ENCODE measurements at regions not wholly inside any gene's neighbourhood (a gene's known extent, or its start where the extent isn't known, plus 50 kb on each side); places are given as distances from the start of the nearest gene placed in this dataset.

DNA sequence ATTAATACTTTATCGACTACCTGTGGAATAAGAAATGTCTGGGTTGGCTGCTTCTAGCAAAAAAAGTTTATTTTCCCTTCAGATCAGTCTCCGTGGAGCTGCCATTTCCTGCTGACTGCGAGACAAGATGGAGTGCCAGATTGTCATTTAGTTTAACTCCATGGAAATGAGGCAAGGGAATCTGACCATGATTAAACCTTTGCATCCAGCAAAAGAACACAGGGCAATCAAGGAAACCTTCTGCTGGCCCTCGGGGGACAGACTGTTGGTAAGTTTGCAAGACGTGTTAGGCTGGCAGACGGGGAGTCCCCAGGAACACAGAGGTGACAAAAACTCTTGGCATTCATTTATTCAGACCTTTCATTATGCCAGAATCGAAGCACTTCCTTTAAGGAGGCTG, 52.2 kb upstream of the SPACA1 start:
- intact Hi-C loops (cut with DNase I): no loop called here
- DNase-seq (ENCODE audit: low spot score): no peak
- ATAC-seq: no peak

DNA sequence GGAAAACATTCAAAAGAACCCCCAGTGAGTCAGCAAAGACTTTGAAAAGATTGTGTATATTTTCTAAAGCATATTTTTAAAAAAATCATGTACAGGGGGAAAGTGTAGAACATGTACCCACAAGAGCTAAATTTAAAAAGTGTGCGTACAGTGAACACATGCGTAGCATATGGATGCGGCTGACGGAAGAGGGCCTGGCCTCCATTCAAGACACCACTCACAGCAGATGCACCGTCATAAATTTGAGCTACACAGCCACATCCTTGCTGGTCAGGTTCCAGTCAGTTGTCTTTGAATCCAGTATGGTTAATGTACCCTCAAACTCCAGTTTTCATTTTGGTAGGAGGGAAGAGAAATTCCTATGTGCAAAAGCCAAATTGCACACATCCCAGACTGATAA, 54.3 kb upstream of the SPACA1 start:
- intact Hi-C loops (cut with DNase I): no loop called here
- DNase-seq (ENCODE audit: low spot score) (no peak), ATAC-seq (no peak)

- no peak for ATAC-seq
- intact Hi-C loops (cut with DNase I): no loop called here
- no peak for DNase-seq (ENCODE audit: low spot score)
Observed at GRCh38 chr6:87990871-87991270, 56.8 kb upstream of the SPACA1 start.

DNA sequence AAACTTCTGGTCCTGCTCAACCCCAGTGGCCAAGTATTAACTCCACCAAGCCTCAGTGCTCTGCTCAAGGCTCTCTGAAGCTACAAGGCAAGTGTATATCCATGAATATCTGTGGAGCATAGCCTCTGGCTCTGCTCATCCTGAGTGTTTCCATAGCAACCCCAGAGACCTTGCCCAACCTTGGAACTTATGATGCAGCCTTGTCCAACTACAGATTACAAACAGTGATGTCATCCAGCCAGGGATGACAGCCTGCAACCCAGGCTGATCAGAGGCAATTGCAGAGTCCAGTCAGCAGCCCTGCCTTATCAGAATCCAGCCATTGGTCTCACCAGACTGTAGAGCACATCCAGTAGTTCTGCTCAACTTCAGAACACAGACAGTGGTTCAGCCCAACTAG, 65.5 kb upstream of the SPACA1 start:
- ATAC-seq: no peak
- no peak for DNase-seq (ENCODE audit: low spot score)

DNA sequence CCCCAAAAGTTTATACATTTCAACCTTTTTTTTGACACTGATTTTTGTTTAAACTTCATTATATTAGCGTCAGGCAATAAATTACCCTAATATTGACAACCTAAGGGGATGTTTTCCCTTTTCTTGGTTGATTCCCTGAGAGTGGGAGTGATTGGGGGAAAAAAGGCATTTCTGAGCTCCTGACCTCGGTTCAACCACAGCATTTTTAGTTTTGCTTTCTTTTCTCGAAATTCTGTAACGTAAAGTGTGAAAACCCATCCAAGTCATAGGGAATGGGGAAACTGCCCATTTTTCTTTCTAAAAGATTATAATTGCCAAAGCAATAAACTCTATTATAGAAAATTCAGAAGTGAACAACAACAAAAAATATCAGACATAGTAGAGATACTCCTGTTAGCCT, 67.9 kb upstream of the SPACA1 start:
- DNase-seq (ENCODE audit: low spot score) (no peak), ATAC-seq (no peak)
- intact Hi-C loops (cut with DNase I): no loop called here

More for the DNA sequence above, 65.5 kb upstream of the SPACA1 start:
- intact Hi-C loops (cut with DNase I): no loop called here

DNA sequence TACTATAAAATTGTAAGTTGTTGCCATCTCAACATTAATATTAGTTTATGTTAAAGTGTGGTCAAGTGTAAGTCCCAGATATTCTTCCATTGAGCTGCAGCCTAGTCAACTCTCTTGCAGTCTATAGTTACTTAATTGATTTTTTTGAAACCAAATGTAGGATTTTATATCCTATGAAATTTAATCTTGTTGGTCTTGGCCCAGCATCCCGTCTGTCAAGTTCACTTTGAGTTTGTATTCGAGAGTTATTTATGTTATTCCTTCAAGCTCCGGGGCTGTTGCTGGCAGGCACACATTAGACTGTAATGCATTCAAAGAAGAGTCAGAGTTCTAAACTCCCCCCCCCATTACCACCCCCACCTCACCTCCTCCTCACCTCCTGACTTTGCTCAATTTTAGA, 71.0 kb upstream of the SPACA1 start:
- ATAC-seq (no peak), DNase-seq (ENCODE audit: low spot score) (no peak)
- intact Hi-C loops (cut with DNase I): no loop called here

DNA sequence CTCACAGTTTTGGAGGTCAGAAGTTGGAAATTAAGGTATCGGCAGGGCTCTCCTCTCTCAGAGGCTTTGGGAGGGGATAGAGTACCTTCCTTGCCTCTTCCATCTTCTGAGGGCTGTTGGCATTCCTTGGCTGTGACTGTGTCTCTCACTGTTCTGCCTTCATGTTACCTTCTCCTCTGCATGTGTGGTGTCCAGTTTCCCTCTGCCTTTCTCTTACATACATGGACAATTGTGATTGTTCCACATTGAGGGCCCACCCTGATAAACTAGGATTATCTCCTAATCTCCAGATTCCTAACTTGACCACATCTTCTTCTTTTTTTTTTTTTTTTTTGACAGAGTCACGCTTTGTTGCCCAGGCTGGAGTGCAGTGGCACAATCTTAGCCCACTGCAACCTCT, 72.1 kb upstream of the SPACA1 start:
- DNase-seq (ENCODE audit: low spot score) (no peak), ATAC-seq (no peak)
- intact Hi-C loops (cut with DNase I): no loop called here

GRCh38 chr6:87972279-87972678, 75.4 kb upstream of the SPACA1 start:
- DNase-seq (ENCODE audit: low spot score) (no peak), ATAC-seq (no peak)
- intact Hi-C loops (cut with DNase I): no loop called here

DNA sequence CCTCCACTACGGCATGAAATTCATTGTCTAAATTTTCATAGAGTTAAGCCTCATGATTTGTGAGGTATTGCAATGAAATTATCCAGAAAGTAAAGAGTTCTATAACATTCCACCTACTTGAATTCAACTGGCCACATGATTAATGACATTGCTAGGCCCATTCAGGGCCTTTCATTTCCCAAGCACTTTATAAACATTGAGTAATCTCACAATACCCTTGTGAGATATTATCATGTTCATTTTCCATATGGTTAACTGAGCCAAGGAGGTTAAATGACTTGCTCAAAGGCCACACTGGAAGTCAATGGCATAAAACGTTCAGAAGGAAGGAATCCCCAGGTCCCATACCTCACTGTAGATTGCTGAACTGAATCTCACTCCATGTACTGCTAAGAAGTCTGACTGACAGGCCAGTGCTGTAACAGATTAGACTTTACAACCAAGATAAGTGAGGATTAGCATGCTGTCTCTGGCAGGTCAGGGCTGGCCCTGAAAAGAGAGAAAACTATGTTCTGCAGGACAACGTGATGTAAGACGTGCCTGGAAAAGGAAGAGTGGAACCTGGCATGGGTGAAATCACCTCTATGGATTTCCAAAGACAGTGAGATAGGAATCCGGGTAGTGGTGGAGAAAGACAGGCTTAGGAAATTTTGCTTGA, 75.9 kb upstream of the SPACA1 start:
- DNase-seq (ENCODE audit: low spot score): no peak
- intact Hi-C loops (cut with DNase I): no loop called here
- ATAC-seq: no peak

- ATAC-seq: peak; percentile 44
- no peak for DNase-seq (ENCODE audit: low spot score)
- intact Hi-C loops (cut with DNase I): no loop called here
Observed at GRCh38 chr6:87968435-87969278, 79.0 kb upstream of the SPACA1 start.

GRCh38 chr6:87965806-87966205, 81.8 kb upstream of the SPACA1 start:
- DNase-seq (ENCODE audit: low spot score): no peak
- ATAC-seq: no peak
- intact Hi-C loops (cut with DNase I): no loop called here

DNA sequence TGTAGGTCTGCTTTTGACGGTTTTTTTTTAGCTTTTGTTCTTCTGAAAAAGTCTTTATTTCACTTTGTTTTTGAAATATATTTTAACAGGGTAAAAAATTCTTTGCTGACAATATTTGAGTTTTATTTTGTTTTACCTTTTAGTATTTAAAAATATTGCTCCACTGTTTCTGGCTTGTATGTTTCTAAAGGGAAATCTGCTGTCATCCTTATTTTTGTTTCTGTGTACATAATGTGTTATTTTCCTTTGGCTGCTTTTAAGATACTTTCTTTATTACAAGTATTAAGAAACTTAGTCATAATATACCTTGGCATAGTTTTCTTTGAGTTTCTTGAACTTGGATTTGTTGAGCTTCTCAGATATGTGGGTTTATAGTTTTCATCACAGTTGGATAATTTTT, 88.6 kb upstream of the SPACA1 start:
- no peak for DNase-seq (ENCODE audit: low spot score)
- ATAC-seq: no peak
- intact Hi-C loops (cut with DNase I): no loop called here

DNA sequence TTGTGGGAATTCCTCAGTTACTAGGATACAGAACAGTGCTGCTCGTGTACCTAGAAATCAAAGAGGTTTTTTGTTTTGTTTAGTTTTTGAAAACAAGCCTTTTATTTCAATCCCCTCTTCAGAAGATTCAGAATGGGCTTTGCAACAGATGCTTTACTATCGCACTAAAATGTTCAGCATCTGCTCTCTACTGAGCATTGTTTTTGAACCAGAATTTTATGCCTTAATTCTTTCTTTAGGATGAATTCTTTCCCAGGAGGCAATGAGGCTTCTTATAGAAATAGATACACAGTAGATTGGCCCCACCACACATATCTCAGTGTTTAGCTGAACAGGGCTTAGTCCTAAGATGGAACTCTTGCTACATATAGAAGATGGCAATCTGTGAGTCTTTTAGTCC, 95.9 kb upstream of the SPACA1 start:
- DNase-seq (ENCODE audit: low spot score) (no peak), ATAC-seq (no peak)
- intact Hi-C loops (cut with DNase I): no loop called here

DNA sequence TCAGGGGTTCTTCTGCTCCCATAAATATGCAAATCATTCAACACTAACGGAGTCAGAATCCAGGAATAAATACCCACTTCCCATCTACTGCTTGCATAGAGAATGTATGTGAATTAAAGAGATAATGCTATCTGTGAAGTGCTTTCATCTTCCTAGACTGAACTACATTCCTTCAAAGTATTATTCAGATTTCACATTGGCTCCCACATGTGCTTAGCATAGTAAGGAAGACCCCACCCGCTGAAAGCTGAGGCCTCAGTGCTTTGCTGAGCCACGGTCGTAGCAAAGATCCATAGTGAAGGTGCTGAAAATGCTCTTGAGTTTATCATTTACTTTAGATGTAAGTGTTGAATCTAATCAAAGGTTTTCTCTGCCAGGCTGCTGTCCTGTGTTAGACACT, 97.0 kb upstream of the SPACA1 start:
- DNase-seq (ENCODE audit: low spot score) (no peak), ATAC-seq (no peak)
- intact Hi-C loops (cut with DNase I): no loop called here

DNA sequence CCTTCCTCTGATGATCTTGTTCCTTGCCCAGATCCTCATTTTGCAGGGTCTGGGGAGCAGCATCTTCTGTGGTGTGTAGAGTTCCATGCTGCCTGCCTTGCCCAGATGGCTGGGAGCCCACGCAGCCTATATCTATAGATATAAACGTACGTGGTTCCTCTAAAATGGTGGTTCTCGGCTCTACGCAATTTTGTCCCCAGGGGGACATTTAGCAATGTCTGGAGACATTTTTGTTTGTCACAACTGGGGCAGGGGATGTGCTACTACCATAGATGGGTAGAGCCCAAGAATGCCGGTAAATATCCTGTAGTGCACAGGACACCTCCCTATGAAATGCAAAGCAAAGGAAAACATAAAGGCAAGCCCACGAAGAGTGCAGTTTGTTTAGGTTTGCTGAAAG, 98.4 kb upstream of the SPACA1 start:
- DNase-seq (ENCODE audit: low spot score): no peak

GRCh38 chr6:87946669-87947068, 101.0 kb upstream of the SPACA1 start:
- ATAC-seq: no peak

More for the DNA sequence above, 98.4 kb upstream of the SPACA1 start:
- intact Hi-C loops (cut with DNase I): no loop called here
- ATAC-seq: no peak

GRCh38 chr6:87945966-87946365, 101.7 kb upstream of the SPACA1 start:
- intact Hi-C loops (cut with DNase I): no loop called here
- no peak for ATAC-seq
- DNase-seq (ENCODE audit: low spot score): no peak

More at GRCh38 chr6:87946669-87947068, 101.0 kb upstream of the SPACA1 start:
- intact Hi-C loops (cut with DNase I): no loop called here
- DNase-seq (ENCODE audit: low spot score): no peak

GRCh38 chr6:87945181-87945580, 102.5 kb upstream of the SPACA1 start:
- intact Hi-C loops (cut with DNase I): no loop called here
- ATAC-seq (no peak), DNase-seq (ENCODE audit: low spot score) (no peak)

GRCh38 chr6:87944541-87944954, 103.1 kb upstream of the SPACA1 start:
- intact Hi-C loops (cut with DNase I): no loop called here
- ATAC-seq (peak; percentile 94), DNase-seq (ENCODE audit: low spot score) (peak; percentile 73)

DNA sequence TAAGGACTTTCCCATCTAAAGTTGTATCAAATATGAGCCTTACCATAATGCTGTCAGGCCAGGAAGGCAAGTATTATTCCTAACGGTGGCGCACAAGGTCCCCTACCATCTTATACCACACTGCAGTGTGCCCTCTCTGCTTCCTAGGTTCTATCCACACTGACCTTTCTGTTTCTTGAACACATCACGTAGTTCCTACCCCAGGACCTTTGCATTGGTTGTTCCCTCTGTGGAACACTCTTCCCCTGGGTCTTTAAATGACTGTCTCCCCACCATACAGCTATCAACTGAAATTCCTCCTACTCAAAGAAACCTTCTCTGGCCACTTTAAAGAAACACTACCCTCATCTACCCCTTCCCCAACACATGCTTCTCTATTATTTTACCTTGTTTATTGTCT, 104.5 kb upstream of the SPACA1 start:
- DNase-seq (ENCODE audit: low spot score): no peak
- no peak for ATAC-seq
- intact Hi-C loops (cut with DNase I): no loop called here

Measured in sciatic nerve (tissue), 2 donors.